SK-N-SH (cell line): ENCODE measurements at regions not wholly inside any gene's neighbourhood (a gene's known extent, or its start where the extent isn't known, plus 50 kb on each side); places are given as distances from the start of the nearest gene placed in this dataset.

Experiments
- CHD2 ChIP-seq: fragments of 150-350 bp; IDR thresholded peaks from 2 replicates; pipeline ENCODE4 v1.6.1; 2018; ENCODE audit warnings: low read length; ENCODE audit not compliant: partially characterized antibody
- CTCF ChIP-seq: fragments of 200-600 bp; sonication (generic); IDR thresholded peaks from 2 replicates; pipeline ENCODE4 v1.6.1; 2017; ENCODE audit warnings: antibody characterized with exemption, mild to moderate bottlenecking, moderate library complexity
- ELF1 ChIP-seq: IDR thresholded peaks from 2 replicates; pipeline ENCODE4 v1.4.0; 2012
- EP300 ChIP-seq, 2 experiments: IDR thresholded peaks; 2 replicates each; pipeline versions ENCODE4 v1.4.0 to v1.6.1; 2012; ENCODE audit warnings: borderline replicate concordance in 1 of 2, low read depth in 1 of 2, low read length in 1 of 2
- FOXM1 ChIP-seq: IDR thresholded peaks from 2 replicates; pipeline ENCODE4 v1.4.0; 2012; ENCODE audit warnings: low read depth, mild to moderate bottlenecking
- GABPA ChIP-seq: IDR thresholded peaks from 2 replicates; pipeline ENCODE4 v1.4.0; 2012; ENCODE audit warnings: low read depth, mild to moderate bottlenecking
- IRF3 ChIP-seq: fragments of 150-350 bp; IDR thresholded peaks from 2 replicates; pipeline ENCODE4 v1.6.1; 2016; ENCODE audit warnings: mild to moderate bottlenecking, low read depth, low read length
- MAX ChIP-seq: IDR thresholded peaks from 2 replicates; pipeline ENCODE4 v1.4.0; 2012; ENCODE audit warnings: low read depth
- NFIC ChIP-seq: IDR thresholded peaks from 2 replicates; pipeline ENCODE4 v1.4.0; 2012; ENCODE audit warnings: borderline replicate concordance
- REST ChIP-seq: IDR thresholded peaks from 2 replicates; pipeline ENCODE4 v1.6.1; 2012; ENCODE audit warnings: mild to moderate bottlenecking, low read depth, low read length, moderate library complexity
- SMC3 ChIP-seq: IDR thresholded peaks from 2 replicates; pipeline ENCODE4 v1.6.1; 2012; ENCODE audit warnings: low read depth, low read length, improper control_type of control experiment
- TAF1 ChIP-seq: IDR thresholded peaks from 2 replicates; pipeline ENCODE4 v1.6.1; 2012; ENCODE audit warnings: low read depth, mild to moderate bottlenecking, low read length, moderate library complexity, borderline replicate concordance
- USF2 ChIP-seq: fragments of 150-350 bp; IDR thresholded peaks from 2 replicates; pipeline ENCODE4 v1.6.1; 2017; ENCODE audit warnings: antibody characterized with exemption, low read length, low read depth, borderline replicate concordance
- ZBTB33 ChIP-seq: IDR thresholded peaks from 2 replicates; pipeline ENCODE4 v1.4.0; 2012; ENCODE audit warnings: low read depth, borderline replicate concordance

- TF ChIP-seq CTCF (no peak), USF2 (no peak), GABPA (no peak), REST (no peak), TAF1 (no peak), CHD2 (no peak), NFIC (no peak), MAX (no peak), EP300 (IDR thresholded peaks at IDR 0.05; ENCODE audit: borderline replicate concordance in 1 of 2, low read depth in 1 of 2, low read length in 1 of 2) (no peak), ZBTB33 (no peak), SMC3 (no peak), ELF1 (no peak), FOXM1 (no peak), IRF3 (no peak)
These were observed 69.2 kb downstream of the PDCL3 start for GRCh38 chr2:100632037-100632436.
